Tibial nerve (tissue), 4 donors: ENCODE measurements at regions not wholly inside any gene's neighbourhood (a gene's known extent, or its start where the extent isn't known, plus 50 kb on each side); places are given as distances from the start of the nearest gene placed in this dataset.

ENCODE experiments used
- EP300 ChIP-seq, 2 donors: sonication (generic); formaldehyde crosslinking; IDR thresholded peaks; one replicate each; pipeline ENCODE4 v1.6.1; 2017; ENCODE audit warnings: antibody characterized with exemption in 2 of 2, mild to moderate bottlenecking in 1 of 2
- POLR2A ChIP-seq, 2 donors: fragments of 450-650 bp; IDR thresholded peaks; one replicate each; pipeline ENCODE4 v1.6.1; 2017; ENCODE audit warnings: antibody characterized with exemption in 2 of 2, mild to moderate bottlenecking in 2 of 2, moderate library complexity in 2 of 2
- TF ChIP-seq, protein P1 (sequence below), 5 experiments: fragments of 200-600 bp in 3 of 5; fragments of 450-650 bp in 2 of 5; sonication (generic) in 3 of 5; IDR thresholded peaks; one replicate each; pipeline ENCODE4 v1.5.1; 2016 to 2019; ENCODE audit warnings: antibody characterized with exemption in 5 of 5, mild to moderate bottlenecking in 3 of 5, moderate library complexity in 2 of 5

DNA sequence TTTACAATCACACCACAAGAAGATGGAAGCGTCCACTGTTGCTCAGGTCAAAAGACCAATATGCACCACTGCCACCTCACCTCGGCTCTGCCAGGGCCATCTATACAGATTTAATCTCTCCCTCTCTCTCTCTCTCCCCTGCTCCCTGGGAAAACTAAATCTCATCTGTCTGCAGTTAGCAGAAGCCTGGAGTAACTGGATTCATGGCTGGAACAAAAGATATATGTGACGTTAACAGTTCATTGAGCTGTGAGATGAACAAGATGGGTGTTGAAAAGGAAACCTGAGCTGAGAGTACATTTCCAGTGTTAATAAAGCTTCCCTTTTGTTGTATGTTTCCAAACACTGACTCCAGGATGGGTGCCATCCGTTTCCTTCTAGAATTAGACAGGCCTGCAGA lies 369.7 kb downstream of the CDK5RAP2 start:
- TF ChIP-seq, protein P1, sequence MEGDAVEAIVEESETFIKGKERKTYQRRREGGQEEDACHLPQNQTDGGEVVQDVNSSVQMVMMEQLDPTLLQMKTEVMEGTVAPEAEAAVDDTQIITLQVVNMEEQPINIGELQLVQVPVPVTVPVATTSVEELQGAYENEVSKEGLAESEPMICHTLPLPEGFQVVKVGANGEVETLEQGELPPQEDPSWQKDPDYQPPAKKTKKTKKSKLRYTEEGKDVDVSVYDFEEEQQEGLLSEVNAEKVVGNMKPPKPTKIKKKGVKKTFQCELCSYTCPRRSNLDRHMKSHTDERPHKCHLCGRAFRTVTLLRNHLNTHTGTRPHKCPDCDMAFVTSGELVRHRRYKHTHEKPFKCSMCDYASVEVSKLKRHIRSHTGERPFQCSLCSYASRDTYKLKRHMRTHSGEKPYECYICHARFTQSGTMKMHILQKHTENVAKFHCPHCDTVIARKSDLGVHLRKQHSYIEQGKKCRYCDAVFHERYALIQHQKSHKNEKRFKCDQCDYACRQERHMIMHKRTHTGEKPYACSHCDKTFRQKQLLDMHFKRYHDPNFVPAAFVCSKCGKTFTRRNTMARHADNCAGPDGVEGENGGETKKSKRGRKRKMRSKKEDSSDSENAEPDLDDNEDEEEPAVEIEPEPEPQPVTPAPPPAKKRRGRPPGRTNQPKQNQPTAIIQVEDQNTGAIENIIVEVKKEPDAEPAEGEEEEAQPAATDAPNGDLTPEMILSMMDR (IDR thresholded peaks at IDR 0.05), result no peak
- TF ChIP-seq POLR2A (IDR thresholded peaks at IDR 0.05), result no peak
- no peak for TF ChIP-seq EP300 (IDR thresholded peaks at IDR 0.05)
